ENCODE measurements at regions not wholly inside any gene's neighbourhood (a gene's known extent, or its start where the extent isn't known, plus 50 kb on each side); places are given as distances from the start of the nearest gene placed in this dataset.

- DNase-seq = no peak
These were observed 57.0 kb upstream of the TARBP1 start for GRCh38 chr1:234535763-234536515.

GRCh38 chr1:234535218-234535617 lies 56.2 kb upstream of the TARBP1 start:
- DNase-seq = no peak

- DNase-seq = no peak
These were observed 55.2 kb upstream of the TARBP1 start for GRCh38 chr1:234533975-234534876.

- no peak for DNase-seq
These were observed 54.3 kb upstream of the TARBP1 start for GRCh38 chr1:234533034-234533891.

- DNase-seq = no peak
These were observed 53.5 kb upstream of the TARBP1 start for GRCh38 chr1:234532503-234532922.

- DNase-seq = no peak
These were observed 52.2 kb upstream of the TARBP1 start for GRCh38 chr1:234531151-234531635.

GRCh38 chr1:234530672-234531071 lies 51.7 kb upstream of the TARBP1 start:
- no peak for DNase-seq

GRCh38 chr1:234529950-234530237 lies 50.9 kb upstream of the TARBP1 start:
- DNase-seq = no peak

GRCh38 chr1:234529095-234529949 lies 50.3 kb upstream of the TARBP1 start:
- DNase-seq = no peak
